C4-2B (cell line): ENCODE measurements at regions not wholly inside any gene's neighbourhood (a gene's known extent, or its start where the extent isn't known, plus 50 kb on each side); places are given as distances from the start of the nearest gene placed in this dataset.

Experiments
- CTCF ChIP-seq: fragments of 450-650 bp; conservative IDR thresholded peaks from 2 replicates; pipeline ENCODE4 v1.5.1; 2017; ENCODE audit warnings: mild to moderate bottlenecking
- ZFX ChIP-seq: fragments of 450-650 bp; IDR thresholded peaks from 2 replicates; pipeline ENCODE4 v1.6.1; 2017

GRCh38 chr2:128395196-128395595 is 76.5 kb upstream of the HS6ST1 start:
- TF ChIP-seq CTCF (no peak), ZFX (no peak)
